B cell (primary cell): ENCODE measurements at regions not wholly inside any gene's neighbourhood (a gene's known extent, or its start where the extent isn't known, plus 50 kb on each side); places are given as distances from the start of the nearest gene placed in this dataset.

Source experiments
- CTCF ChIP-seq: fragments of 200-600 bp; IDR thresholded peaks from one replicate; pipeline ENCODE4 v1.8.0; 2022; ENCODE audit warnings: antibody characterized with exemption, mild to moderate bottlenecking
- EZH2 ChIP-seq: IDR thresholded peaks from 2 replicates; pipeline ENCODE4 v1.6.1; 2012; ENCODE audit warnings: borderline replicate concordance, low read depth, mild to moderate bottlenecking, moderate library complexity, low read length; ENCODE audit not compliant: insufficient read depth, poor library complexity, severe bottlenecking

- TF ChIP-seq EZH2 (no peak), CTCF (no peak)
These were observed 391.8 kb downstream of the SAMD5 start for GRCh38 chr6:147900247-147900830.
